Epithelial cell of proximal tubule (primary cell): ENCODE measurements at regions not wholly inside any gene's neighbourhood (a gene's known extent, or its start where the extent isn't known, plus 50 kb on each side); places are given as distances from the start of the nearest gene placed in this dataset.

ENCODE experiments used
- DNase-seq: peaks from one replicate; pipeline ENCODE4 v3.0.0-alpha.2; 2011; ENCODE audit warnings: low read depth
- H3K4me3 ChIP-seq: 2 replicates; pipeline ENCODE4 v1.5.1; 2011; ENCODE audit warnings: low read depth, mild to moderate bottlenecking, low read length
- CTCF ChIP-seq: conservative IDR thresholded peaks from 2 replicates; pipeline ENCODE4 v1.5.1; 2012; ENCODE audit warnings: low read depth, mild to moderate bottlenecking, low read length

GRCh38 chr11:128046213-128046612 lies 541.1 kb downstream of the ETS1 start:
- no peak for DNase-seq
- H3K4me3 ChIP-seq: no peak overlapping the region
- TF ChIP-seq CTCF: no peak

- TF ChIP-seq CTCF: no peak
- no peak overlapping the region for H3K4me3 ChIP-seq
- DNase-seq: no peak
Measured at GRCh38 chr11:128045094-128045725, 542.1 kb downstream of the ETS1 start.

GRCh38 chr11:128042290-128042751 lies 545.0 kb downstream of the ETS1 start:
- DNase-seq: no peak
- H3K4me3 ChIP-seq: no peak overlapping the region
- TF ChIP-seq CTCF: no peak

- TF ChIP-seq CTCF: no peak
- no peak overlapping the region for H3K4me3 ChIP-seq
- no peak for DNase-seq
Measured at GRCh38 chr11:128040603-128041002, 546.8 kb downstream of the ETS1 start.

GRCh38 chr11:128039140-128040021 lies 548.0 kb downstream of the ETS1 start:
- DNase-seq: no peak
- H3K4me3 ChIP-seq: no peak overlapping the region
- TF ChIP-seq CTCF: no peak

GRCh38 chr11:128036556-128037093 lies 550.7 kb downstream of the ETS1 start:
- DNase-seq: no peak
- no peak for TF ChIP-seq CTCF
- H3K4me3 ChIP-seq: no peak overlapping the region
